KMS-11 (cell line): ENCODE measurements at regions not wholly inside any gene's neighbourhood (a gene's known extent, or its start where the extent isn't known, plus 50 kb on each side); places are given as distances from the start of the nearest gene placed in this dataset.
"Not testable (repeated sequence)": the region's sequence is repeated elsewhere in the genome, so short reads cannot be mapped to it uniquely, and the experiment has no call there.

ENCODE experiments used
- H2AFZ ChIP-seq: fragments of 200-600 bp; sonication (generic); 2 replicates; pipeline ENCODE4 v1.6.1; 2016; ENCODE audit warnings: antibody characterized with exemption, mixed run types, low read depth
- H3K27ac ChIP-seq: fragments of 200-600 bp; sonication (generic); 2 replicates; pipeline ENCODE4 v1.6.1; 2016; ENCODE audit warnings: mild to moderate bottlenecking, mixed run types
- H3K27me3 ChIP-seq: fragments of 200-600 bp; sonication (generic); 2 replicates; pipeline ENCODE4 v1.6.1; 2017; ENCODE audit warnings: mild to moderate bottlenecking, low read depth, mixed run types, moderate library complexity; ENCODE audit not compliant: insufficient read depth
- H3K36me3 ChIP-seq: fragments of 200-600 bp; sonication (generic); 2 replicates; pipeline ENCODE4 v1.6.1; 2017; ENCODE audit warnings: mild to moderate bottlenecking, mixed run types; ENCODE audit not compliant: insufficient read depth
- H3K4me1 ChIP-seq: fragments of 200-600 bp; sonication (generic); 2 replicates; pipeline ENCODE4 v1.6.1; 2016; ENCODE audit warnings: mild to moderate bottlenecking, low read depth, mixed run types; ENCODE audit not compliant: poor library complexity, severe bottlenecking
- H3K4me2 ChIP-seq: fragments of 200-600 bp; sonication (generic); 2 replicates; pipeline ENCODE4 v1.7.0; 2016; ENCODE audit warnings: mild to moderate bottlenecking, mixed run types
- H3K4me3 ChIP-seq: fragments of 200-600 bp; sonication (generic); IDR thresholded peaks from 2 replicates; pipeline ENCODE4 v1.6.1; 2017; ENCODE audit warnings: low read depth, low read length, mixed read lengths; ENCODE audit not compliant: insufficient read depth
- H3K79me2 ChIP-seq: fragments of 200-600 bp; sonication (generic); 2 replicates; pipeline ENCODE4 v1.6.1; 2016; ENCODE audit warnings: low read depth, mixed run types; ENCODE audit not compliant: insufficient read depth
- H3K9ac ChIP-seq: fragments of 200-600 bp; sonication (generic); 2 replicates; pipeline ENCODE4 v1.6.1; 2016; ENCODE audit warnings: mild to moderate bottlenecking, mixed run types
- H4K20me1 ChIP-seq: fragments of 200-600 bp; sonication (generic); 2 replicates; pipeline ENCODE4 v1.6.1; 2016; ENCODE audit warnings: mild to moderate bottlenecking, mixed run types; ENCODE audit not compliant: insufficient read depth
- CTCF ChIP-seq: fragments of 200-600 bp; sonication (generic); conservative IDR thresholded peaks from 2 replicates; pipeline ENCODE4 v1.6.1; 2017; ENCODE audit warnings: low read depth, mild to moderate bottlenecking, antibody characterized with exemption, low read length, moderate library complexity, mixed read lengths

- no peak overlapping the region for H2AFZ ChIP-seq
- H3K4me2 ChIP-seq: no peak overlapping the region
- no peak overlapping the region for H3K4me3 ChIP-seq
- no peaks in the 10 kb centered on the region for H3K27me3 ChIP-seq
- H3K9ac ChIP-seq: no peak overlapping the region
- no peaks in the 10 kb centered on the region for H3K79me2 ChIP-seq
- no peaks in the 10 kb centered on the region for H3K36me3 ChIP-seq
- H3K4me1 ChIP-seq: no peaks in the 10 kb centered on the region
- H4K20me1 ChIP-seq: no peaks in the 10 kb centered on the region
- no peak for TF ChIP-seq CTCF
- H3K27ac ChIP-seq: no peak overlapping the region
Observed at GRCh38 chr7:156566812-156567549, 73.6 kb upstream of the RNF32 start.

- not testable (repeated sequence) for H2AFZ ChIP-seq, H3K4me2 ChIP-seq, H3K27me3 ChIP-seq, H3K36me3 ChIP-seq, H4K20me1 ChIP-seq, H3K4me1 ChIP-seq, H3K4me3 ChIP-seq, H3K79me2 ChIP-seq, H3K9ac ChIP-seq, H3K27ac ChIP-seq
Observed at GRCh38 chr7:156565002-156565401, 75.6 kb upstream of the RNF32 start.

- TF ChIP-seq CTCF: no peak
- Histone ChIP-seq H3K27ac (no peak overlapping the region), H2AFZ (no peak overlapping the region), H4K20me1 (no peaks in the 10 kb centered on the region), H3K4me1 (no peaks in the 10 kb centered on the region), H3K27me3 (no peaks in the 10 kb centered on the region), H3K4me2 (no peak overlapping the region), H3K9ac (no peak overlapping the region), H3K4me3 (no peak overlapping the region), H3K79me2 (no peaks in the 10 kb centered on the region), H3K36me3 (no peaks in the 10 kb centered on the region)
Observed at GRCh38 chr7:156560696-156561095, 79.9 kb upstream of the RNF32 start.

- Histone ChIP-seq H3K27me3 (no peaks in the 10 kb centered on the region), H3K9ac (no peak overlapping the region), H3K4me3 (no peak overlapping the region), H3K36me3 (no peaks in the 10 kb centered on the region), H3K4me2 (no peak overlapping the region), H3K4me1 (no peaks in the 10 kb centered on the region), H3K79me2 (no peaks in the 10 kb centered on the region), H3K27ac (no peak overlapping the region), H2AFZ (no peak overlapping the region), H4K20me1 (no peaks in the 10 kb centered on the region)
- TF ChIP-seq CTCF: peak; percentile 18; the same call in 1 of the 2 replicates
Observed at GRCh38 chr7:156560075-156560474, 80.5 kb upstream of the RNF32 start.

- Histone ChIP-seq H3K4me3 (no peak overlapping the region), H3K27me3 (no peaks in the 10 kb centered on the region)
Observed at GRCh38 chr7:156559001-156559400, 81.6 kb upstream of the RNF32 start.

More at GRCh38 chr7:156559001-156559400, 81.6 kb upstream of the RNF32 start:
- H3K27ac ChIP-seq: no peak overlapping the region
- H3K36me3 ChIP-seq: no peaks in the 10 kb centered on the region
- H3K9ac ChIP-seq: no peak overlapping the region
- no peak overlapping the region for H3K4me2 ChIP-seq
- H2AFZ ChIP-seq: no peak overlapping the region
- no peak for TF ChIP-seq CTCF
- H4K20me1 ChIP-seq: no peaks in the 10 kb centered on the region
- no peaks in the 10 kb centered on the region for H3K79me2 ChIP-seq
- no peaks in the 10 kb centered on the region for H3K4me1 ChIP-seq
